ENCODE measurements at regions not wholly inside any gene's neighbourhood (a gene's known extent, or its start where the extent isn't known, plus 50 kb on each side); places are given as distances from the start of the nearest gene placed in this dataset.

GRCh38 chr3:71838406-71838805 lies 53.5 kb upstream of the PROK2 start:
- DNase-seq, result no peak

All from stimulated activated CD4-positive, alpha-beta T cell treated with anti-CD3 and anti-CD28 coated beads, Interleukin-15, amount 100 ng/mL, for 24 hours (primary cell).